Panc1 (cell line): ENCODE measurements at regions not wholly inside any gene's neighbourhood (a gene's known extent, or its start where the extent isn't known, plus 50 kb on each side); places are given as distances from the start of the nearest gene placed in this dataset.

Experiments
- ATAC-seq: fragments of 200-7000 bp; cut with Tn5 transposase; 2 replicates; pipeline ENCODE4 v1.9.1; 2020; ENCODE audit warnings: mild to moderate bottlenecking, moderate library complexity
- BruUV-seq: library from RNA; stranded (reverse); fragments of 400-500 nt; replicated peaks from 2 replicates; lab custom pipeline; 2021; lab: Mats Ljungman, UMichigan
- CTCF ChIA-PET: fragments of 300-600 bp; sonication (Branson Sonifier 250); formaldehyde crosslinking; loops from one replicate; lab custom pipeline; 2022; ENCODE audit warnings: antibody characterized with exemption; lab: Charles Lee
- POLR2A ChIA-PET: fragments of 300-600 bp; sonication (Branson Sonifier 250); formaldehyde crosslinking; loops from one replicate; lab custom pipeline; 2022; ENCODE audit warnings: antibody characterized with exemption; lab: Charles Lee
- DNase-seq: peaks from one replicate; pipeline ENCODE4 v3.0.0-alpha.2; 2010; ENCODE audit warnings: low read depth, low spot score
- H3K27ac ChIP-seq: 2 replicates; pipeline ENCODE4 v1.5.1; 2011; ENCODE audit warnings: mild to moderate bottlenecking, low read length, inconsistent platforms
- H3K27me3 ChIP-seq: fragments of 200-500 bp; sonication (Bioruptor generic); 2 replicates; pipeline ENCODE4 v1.6.0; 2014; ENCODE audit warnings: low read length, inconsistent platforms; ENCODE audit not compliant: control insufficient read depth, insufficient read depth
- H3K36me3 ChIP-seq: fragments of 200-500 bp; sonication (Bioruptor generic); 2 replicates; pipeline ENCODE4 v1.5.1; 2014; ENCODE audit warnings: inconsistent platforms, mild to moderate bottlenecking, low read length, moderate library complexity; ENCODE audit not compliant: control insufficient read depth, insufficient read depth
- H3K4me1 ChIP-seq: 2 replicates; pipeline ENCODE4 v1.5.1; 2011; ENCODE audit warnings: inconsistent platforms, mild to moderate bottlenecking, low read length, moderate library complexity; ENCODE audit not compliant: control insufficient read depth, insufficient read depth
- H3K4me3 ChIP-seq, 2 experiments: 2 replicates each; pipeline ENCODE4 v1.5.1; 2011 to 2012; ENCODE audit warnings: low read depth in 2 of 2, low read length in 2 of 2, mild to moderate bottlenecking in 2 of 2, inconsistent platforms in 1 of 2, moderate library complexity in 1 of 2
- H3K9me3 ChIP-seq: fragments of 200-500 bp; sonication (Bioruptor generic); 2 replicates; pipeline ENCODE4 v1.5.1; 2014; ENCODE audit warnings: low read depth, mild to moderate bottlenecking, inconsistent platforms, low read length, moderate library complexity; ENCODE audit not compliant: control insufficient read depth, insufficient read depth
- CTCF ChIP-seq: fragments of 450-650 bp; IDR thresholded peaks from 2 replicates; pipeline ENCODE4 v1.5.1; 2017; ENCODE audit warnings: mild to moderate bottlenecking
- POLR2AphosphoS5 ChIP-seq: IDR thresholded peaks from 2 replicates; pipeline ENCODE4 v1.6.1; 2012; ENCODE audit warnings: mild to moderate bottlenecking, low read depth, low read length, moderate library complexity
- REST ChIP-seq, 2 experiments: IDR thresholded peaks; 2 replicates each; pipeline ENCODE4 v1.6.1; 2011 to 2012; ENCODE audit warnings: low read depth in 2 of 2, control low read depth in 1 of 2, low read length in 1 of 2, mild to moderate bottlenecking in 1 of 2, moderate library complexity in 1 of 2; ENCODE audit not compliant: insufficient read depth in 1 of 2
- SIN3A ChIP-seq: IDR thresholded peaks from 2 replicates; pipeline ENCODE4 v1.6.1; 2012; ENCODE audit warnings: low read depth, mild to moderate bottlenecking, low read length, moderate library complexity, borderline replicate concordance; ENCODE audit not compliant: insufficient read depth
- TCF7L2 ChIP-seq: IDR thresholded peaks from 2 replicates; pipeline ENCODE4 v1.6.1; 2011; ENCODE audit warnings: mild to moderate bottlenecking, low read depth, low read length, inconsistent platforms
- in situ Hi-C: cut with HindIII; loops from 2 replicates; pipeline ENCODE4 v1.10.0; 2016; ENCODE audit warnings: low sequenced_read_pairs, low pct_unique_long_range_greater_than_20kb
- intact Hi-C: fragments of 100-400 bp; cut with micrococcal nuclease; formaldehyde crosslinking; loops from one replicate; pipeline ENCODE4 v1.10.0; 2022; ENCODE audit not compliant: unreplicated experiment

GRCh38 chr2:7262727-7263126, 345.5 kb downstream of the RNF144A start:
- Histone ChIP-seq H3K4me3 (no peak overlapping the region), H3K4me1 (no peaks in the 10 kb centered on the region), H3K27ac (no peak overlapping the region), H3K9me3 (no peaks in the 10 kb centered on the region), H3K36me3 (no peaks in the 10 kb centered on the region), H3K27me3 (no peaks in the 10 kb centered on the region; the same call in 1 of the 2 replicates)
- no peak for DNase-seq
- no TSS peak for BruUV-seq
- in situ Hi-C loops (no loop called here), intact Hi-C loops (no loop called here)
- TF ChIP-seq POLR2AphosphoS5 = no peak
- TF ChIP-seq TCF7L2 = no peak
- no peak for TF ChIP-seq CTCF
- no peak for TF ChIP-seq REST (IDR thresholded peaks at IDR 0.05; ENCODE audit: insufficient read depth in 1 of 2, low read depth in 2 of 2, low read length in 1 of 2)
- no peak for TF ChIP-seq SIN3A
- ChIA-PET CTCF (no interaction called here), POLR2A (no interaction called here)
- no peak for ATAC-seq

GRCh38 chr2:7264791-7265190, 347.6 kb downstream of the RNF144A start:
- H3K4me1 ChIP-seq = no peaks in the 10 kb centered on the region
- H3K4me3 ChIP-seq = no peak overlapping the region
- ATAC-seq (no peak), DNase-seq (no peak)
- intact Hi-C loops = no loop called here
- TF ChIP-seq SIN3A (no peak), CTCF (no peak), TCF7L2 (no peak), REST (IDR thresholded peaks at IDR 0.05; ENCODE audit: insufficient read depth in 1 of 2, low read depth in 2 of 2, low read length in 1 of 2) (no peak), POLR2AphosphoS5 (no peak)
- peaks cover 2% of the 10 kb centered on the region; the same call in 1 of the 2 replicates for H3K27me3 ChIP-seq
- H3K9me3 ChIP-seq = no peaks in the 10 kb centered on the region
- no peaks in the 10 kb centered on the region for H3K36me3 ChIP-seq
- no peak overlapping the region for H3K27ac ChIP-seq
- in situ Hi-C loops = no loop called here
- BruUV-seq = no TSS peak
- POLR2A ChIA-PET = no interaction called here
- CTCF ChIA-PET = no interaction called here
